HUES64 (cell line): ENCODE measurements at regions not wholly inside any gene's neighbourhood (a gene's known extent, or its start where the extent isn't known, plus 50 kb on each side); places are given as distances from the start of the nearest gene placed in this dataset.
"Not testable (repeated sequence)": the region's sequence is repeated elsewhere in the genome, so short reads cannot be mapped to it uniquely, and the experiment has no call there.

Experiments used
- H3K27ac ChIP-seq: 2 replicates; pipeline ENCODE4 v1.7.0; 2013; ENCODE audit warnings: low read depth, low read length, inconsistent platforms
- H3K27me3 ChIP-seq: 2 replicates; pipeline ENCODE4 v1.6.1; 2013; ENCODE audit warnings: mild to moderate bottlenecking, low read length; ENCODE audit not compliant: insufficient read depth
- H3K36me3 ChIP-seq: 2 replicates; pipeline ENCODE4 v1.6.1; 2013; ENCODE audit warnings: mild to moderate bottlenecking, low read length; ENCODE audit not compliant: insufficient read depth
- H3K4me1 ChIP-seq: 2 replicates; pipeline ENCODE4 v1.6.1; 2013; ENCODE audit warnings: mild to moderate bottlenecking, low read length, moderate library complexity; ENCODE audit not compliant: insufficient read depth
- H3K4me3 ChIP-seq: 2 replicates; pipeline ENCODE4 v1.5.1; 2013; ENCODE audit warnings: mild to moderate bottlenecking, low read length, moderate library complexity
- H3K9ac ChIP-seq: 2 replicates; pipeline ENCODE4 v1.6.1; 2013; ENCODE audit warnings: mild to moderate bottlenecking, low read depth, low read length
- H3K9me3 ChIP-seq: 2 replicates; pipeline ENCODE4 v1.6.1; 2013; ENCODE audit warnings: low read depth, low read length; ENCODE audit not compliant: insufficient read depth
- WGBS: fragments of 150-250, 120-280 bp; methylation state at CpG from one replicate; pipeline ENCODE4 v1.1.7; 2013; ENCODE audit warnings: missing lambda C conversion rate; 5-methylcytosine and 5-hydroxymethylcytosine counted together

- Histone ChIP-seq H3K9ac (no peak overlapping the region), H3K4me3 (no peak overlapping the region), H3K36me3 (no peaks in the 10 kb centered on the region), H3K4me1 (no peaks in the 10 kb centered on the region), H3K27me3 (no peaks in the 10 kb centered on the region), H3K9me3 (peaks cover 52% of the 10 kb centered on the region), H3K27ac (no peak overlapping the region)
- 95% methylated on average over 3 of the region's 3 CpGs for WGBS
These were observed 51.7 kb downstream of the UBE2NL start for GRCh38 chrX:143935601-143936000.

GRCh38 chrX:143940119-143940518 is 56.2 kb downstream of the UBE2NL start:
- Histone ChIP-seq H3K36me3 (no peaks in the 10 kb centered on the region), H3K27ac (no peak overlapping the region), H3K9ac (no peak overlapping the region), H3K4me1 (no peaks in the 10 kb centered on the region), H3K27me3 (no peaks in the 10 kb centered on the region), H3K9me3 (peaks cover 58% of the 10 kb centered on the region), H3K4me3 (no peak overlapping the region)
- 97% methylated on average over 5 of the region's 5 CpGs for WGBS

- no peak overlapping the region for H3K9ac ChIP-seq
- 75% methylated on average over 1 of the region's 2 CpGs for WGBS
- no peaks in the 10 kb centered on the region for H3K4me1 ChIP-seq
- no peak overlapping the region for H3K27ac ChIP-seq
- H3K9me3 ChIP-seq: peaks cover 63% of the 10 kb centered on the region
- no peak overlapping the region for H3K4me3 ChIP-seq
- H3K36me3 ChIP-seq: no peaks in the 10 kb centered on the region
- no peaks in the 10 kb centered on the region for H3K27me3 ChIP-seq
These were observed 61.3 kb downstream of the UBE2NL start for GRCh38 chrX:143945171-143945570.

- WGBS: 77% methylated on average over 6 of the region's 6 CpGs
- no peaks in the 10 kb centered on the region for H3K36me3 ChIP-seq
- peaks cover 42% of the 10 kb centered on the region for H3K9me3 ChIP-seq
- no peaks in the 10 kb centered on the region for H3K27me3 ChIP-seq
- H3K9ac ChIP-seq: no peak overlapping the region
- H3K27ac ChIP-seq: no peak overlapping the region
- no peaks in the 10 kb centered on the region for H3K4me1 ChIP-seq
- no peak overlapping the region for H3K4me3 ChIP-seq
These were observed 80.7 kb downstream of the UBE2NL start for GRCh38 chrX:143964549-143964948.

- H3K27me3 ChIP-seq: no peaks in the 10 kb centered on the region
- H3K4me1 ChIP-seq: no peaks in the 10 kb centered on the region
- H3K36me3 ChIP-seq: no peaks in the 10 kb centered on the region
- H3K9me3 ChIP-seq: peaks cover 35% of the 10 kb centered on the region; the same call in 1 of the 2 replicates
- no peak overlapping the region for H3K27ac ChIP-seq
- H3K9ac ChIP-seq: no peak overlapping the region
- 71% methylated on average over 4 of the region's 4 CpGs for WGBS
- H3K4me3 ChIP-seq: no peak overlapping the region
These were observed 104.5 kb downstream of the UBE2NL start for GRCh38 chrX:143988356-143988755.

GRCh38 chrX:143994206-143994605 is 110.3 kb downstream of the UBE2NL start:
- no peaks in the 10 kb centered on the region for H3K36me3 ChIP-seq
- H3K27me3 ChIP-seq: no peaks in the 10 kb centered on the region
- WGBS: no CpG with 5 or more reads among the region's 1 CpG
- H3K4me1 ChIP-seq: no peaks in the 10 kb centered on the region
- no peak overlapping the region for H3K4me3 ChIP-seq
- H3K27ac ChIP-seq: no peak overlapping the region
- H3K9me3 ChIP-seq: peaks cover 44% of the 10 kb centered on the region
- no peak overlapping the region for H3K9ac ChIP-seq

- Histone ChIP-seq H3K27ac (no peak overlapping the region), H3K27me3 (no peaks in the 10 kb centered on the region), H3K4me1 (no peaks in the 10 kb centered on the region), H3K36me3 (no peaks in the 10 kb centered on the region), H3K9me3 (peaks cover 44% of the 10 kb centered on the region), H3K4me3 (no peak overlapping the region), H3K9ac (no peak overlapping the region)
- 94% methylated on average over 6 of the region's 6 CpGs for WGBS
These were observed 114.4 kb downstream of the UBE2NL start for GRCh38 chrX:143998261-143998660.

- H3K27ac ChIP-seq: no peak overlapping the region
- no peaks in the 10 kb centered on the region for H3K27me3 ChIP-seq
- no peak overlapping the region for H3K4me3 ChIP-seq
- H3K9ac ChIP-seq: no peak overlapping the region
- H3K9me3 ChIP-seq: peaks cover 53% of the 10 kb centered on the region
- no peaks in the 10 kb centered on the region for H3K4me1 ChIP-seq
- no peaks in the 10 kb centered on the region for H3K36me3 ChIP-seq
These were observed 122.9 kb downstream of the UBE2NL start for GRCh38 chrX:144006811-144007210.

- Histone ChIP-seq H3K4me1 (no peaks in the 10 kb centered on the region), H3K9ac (no peak overlapping the region), H3K27me3 (no peaks in the 10 kb centered on the region), H3K9me3 (peaks cover 72% of the 10 kb centered on the region), H3K4me3 (no peak overlapping the region), H3K36me3 (no peaks in the 10 kb centered on the region), H3K27ac (no peak overlapping the region)
- WGBS: 82% methylated on average over 1 of the region's 2 CpGs
These were observed 156.9 kb downstream of the UBE2NL start for GRCh38 chrX:144040793-144041192.

- H3K9me3 ChIP-seq: peaks cover 65% of the 10 kb centered on the region
- H3K36me3 ChIP-seq: no peaks in the 10 kb centered on the region
- no peak overlapping the region for H3K27ac ChIP-seq
- H3K4me3 ChIP-seq: no peak overlapping the region
- 62% methylated on average over 5 of the region's 5 CpGs for WGBS
- H3K9ac ChIP-seq: no peak overlapping the region
- H3K4me1 ChIP-seq: no peaks in the 10 kb centered on the region
- no peaks in the 10 kb centered on the region for H3K27me3 ChIP-seq
These were observed 158.4 kb downstream of the UBE2NL start for GRCh38 chrX:144042271-144042670.

GRCh38 chrX:144075432-144075831 is 191.6 kb downstream of the UBE2NL start:
- Histone ChIP-seq H3K36me3 (no peaks in the 10 kb centered on the region), H3K4me3 (no peak overlapping the region), H3K27ac (no peak overlapping the region), H3K9me3 (peaks cover 46% of the 10 kb centered on the region), H3K4me1 (no peaks in the 10 kb centered on the region), H3K27me3 (no peaks in the 10 kb centered on the region), H3K9ac (no peak overlapping the region)
- WGBS: no CpG with 5 or more reads among the region's 1 CpG

- H3K36me3 ChIP-seq, H3K9me3 ChIP-seq, H3K4me1 ChIP-seq, H3K4me3 ChIP-seq, H3K9ac ChIP-seq, H3K27ac ChIP-seq, H3K27me3 ChIP-seq: not testable (repeated sequence)
- WGBS: 96% methylated on average over 4 of the region's 5 CpGs
These were observed 198.4 kb downstream of the UBE2NL start for GRCh38 chrX:144082237-144082636.
